ENCODE measurements at regions not wholly inside any gene's neighbourhood (a gene's known extent, or its start where the extent isn't known, plus 50 kb on each side); places are given as distances from the start of the nearest gene placed in this dataset.

DNA sequence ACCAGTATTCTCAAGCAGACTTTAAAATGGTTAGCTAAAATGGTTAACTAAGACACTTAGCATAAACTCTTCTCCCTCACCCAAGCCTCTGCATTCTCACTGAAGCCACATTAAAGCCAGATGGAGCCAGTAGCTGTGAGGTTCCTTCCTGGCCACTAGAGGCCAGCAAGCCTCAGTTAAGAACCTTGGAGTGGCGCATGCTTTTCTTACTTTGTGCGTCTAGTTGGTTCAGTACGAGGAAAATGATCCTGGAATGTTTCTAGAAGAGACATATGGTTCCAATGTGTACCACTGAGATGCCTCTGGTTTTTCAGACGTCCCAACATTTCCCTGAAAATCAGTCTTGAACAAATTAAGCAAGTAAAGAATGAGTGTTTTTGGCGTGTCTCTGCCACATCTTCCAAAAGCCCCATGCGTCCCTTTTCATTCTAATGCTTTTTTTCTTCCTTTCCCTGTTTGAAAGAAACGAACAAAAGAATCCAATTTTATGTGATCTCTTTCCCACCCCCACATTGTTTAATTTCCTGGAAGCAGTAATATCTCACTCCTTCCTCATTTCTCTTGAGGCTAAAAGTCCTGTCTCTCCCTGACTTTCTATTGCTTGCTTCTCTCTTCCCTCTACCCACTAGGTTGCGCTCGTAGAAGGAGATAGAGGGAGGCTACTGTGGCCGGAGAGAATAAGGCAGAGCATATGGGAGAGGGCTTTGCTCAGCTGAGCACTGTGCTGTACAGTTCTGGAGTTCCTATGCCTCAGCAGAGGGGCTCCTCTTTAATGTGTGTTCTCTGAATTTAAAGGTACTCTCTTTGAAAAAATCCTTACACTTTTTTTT is 82.9 kb upstream of the TAB3 start:
- Histone ChIP-seq H3K9me3 (no peaks in the 10 kb centered on the region), H3K4me1 (no peaks in the 10 kb centered on the region), H3K36me3 (ENCODE audit: insufficient read depth in 1 of 2, low read depth in 1 of 2) (no peaks in the 10 kb centered on the region), H3K4me3 (peak overlapping the region; percentile 51), H3K27me3 (ENCODE audit: insufficient read depth in 3 of 3, low read length in 2 of 3) (no peaks in the 10 kb centered on the region), H3K27ac (no peak overlapping the region)
- TF ChIP-seq, protein P1, sequence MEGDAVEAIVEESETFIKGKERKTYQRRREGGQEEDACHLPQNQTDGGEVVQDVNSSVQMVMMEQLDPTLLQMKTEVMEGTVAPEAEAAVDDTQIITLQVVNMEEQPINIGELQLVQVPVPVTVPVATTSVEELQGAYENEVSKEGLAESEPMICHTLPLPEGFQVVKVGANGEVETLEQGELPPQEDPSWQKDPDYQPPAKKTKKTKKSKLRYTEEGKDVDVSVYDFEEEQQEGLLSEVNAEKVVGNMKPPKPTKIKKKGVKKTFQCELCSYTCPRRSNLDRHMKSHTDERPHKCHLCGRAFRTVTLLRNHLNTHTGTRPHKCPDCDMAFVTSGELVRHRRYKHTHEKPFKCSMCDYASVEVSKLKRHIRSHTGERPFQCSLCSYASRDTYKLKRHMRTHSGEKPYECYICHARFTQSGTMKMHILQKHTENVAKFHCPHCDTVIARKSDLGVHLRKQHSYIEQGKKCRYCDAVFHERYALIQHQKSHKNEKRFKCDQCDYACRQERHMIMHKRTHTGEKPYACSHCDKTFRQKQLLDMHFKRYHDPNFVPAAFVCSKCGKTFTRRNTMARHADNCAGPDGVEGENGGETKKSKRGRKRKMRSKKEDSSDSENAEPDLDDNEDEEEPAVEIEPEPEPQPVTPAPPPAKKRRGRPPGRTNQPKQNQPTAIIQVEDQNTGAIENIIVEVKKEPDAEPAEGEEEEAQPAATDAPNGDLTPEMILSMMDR (IDR thresholded peaks at IDR 0.05) = peak; percentile 59
- ATAC-seq = peak in 3 of 4 donors; percentile 58 to 84 (median 74)
- intact Hi-C loops (cut with DNase I) = no loop called here
- DNase-seq = no peak
- 6 to 16% (median 13%) methylated on average over 10 of the region's 10 CpGs for WGBS, 3 donors

GRCh38 chrX:30967516-30967915 is 78.5 kb upstream of the TAB3 start:
- WGBS, 3 donors = 67 to 78% (median 73%) methylated on average over 4 of the region's 4 CpGs
- intact Hi-C loops (cut with DNase I) = no loop called here

GRCh38 chrX:30965767-30966166 is 76.7 kb upstream of the TAB3 start:
- 71 to 89% (median 84%) methylated on average over 5 of the region's 5 CpGs for WGBS, 3 donors
- H3K27me3 ChIP-seq (ENCODE audit: insufficient read depth in 3 of 3, low read length in 2 of 3) = peaks cover 0 to 9% (median 0%) of the 10 kb centered on the region in 3 donors
- H3K9me3 ChIP-seq = no peaks in the 10 kb centered on the region
- no peak overlapping the region for H3K4me3 ChIP-seq
- H3K27ac ChIP-seq = no peak overlapping the region
- DNase-seq (no peak), ATAC-seq (no peak)
- TF ChIP-seq, protein P1 (IDR thresholded peaks at IDR 0.05) = no peak
- H3K4me1 ChIP-seq = no peaks in the 10 kb centered on the region
- H3K36me3 ChIP-seq (ENCODE audit: insufficient read depth in 1 of 2, low read depth in 1 of 2) = no peaks in the 10 kb centered on the region
- intact Hi-C loops (cut with DNase I) = no loop called here

More at GRCh38 chrX:30967516-30967915, 78.5 kb upstream of the TAB3 start:
- Histone ChIP-seq H3K27ac (no peak overlapping the region), H3K4me3 (no peak overlapping the region), H3K9me3 (no peaks in the 10 kb centered on the region), H3K27me3 (ENCODE audit: insufficient read depth in 3 of 3, low read length in 2 of 3) (peaks cover 0 to 6% (median 0%) of the 10 kb centered on the region in 3 donors), H3K4me1 (no peaks in the 10 kb centered on the region), H3K36me3 (ENCODE audit: insufficient read depth in 1 of 2, low read depth in 1 of 2) (no peaks in the 10 kb centered on the region)
- DNase-seq (no peak), ATAC-seq (no peak)
- TF ChIP-seq, protein P1 (IDR thresholded peaks at IDR 0.05) = no peak

- WGBS, 3 donors = 67 to 94% (median 85%) methylated on average over 2 of the region's 2 CpGs
- no peaks in the 10 kb centered on the region for H3K4me1 ChIP-seq
- peaks cover 0 to 9% (median 0%) of the 10 kb centered on the region in 3 donors for H3K27me3 ChIP-seq (ENCODE audit: insufficient read depth in 3 of 3, low read length in 2 of 3)
- H3K4me3 ChIP-seq = no peak overlapping the region
- intact Hi-C loops (cut with DNase I) = no loop called here
- DNase-seq (no peak), ATAC-seq (no peak)
- no peak overlapping the region for H3K27ac ChIP-seq
- H3K36me3 ChIP-seq (ENCODE audit: insufficient read depth in 1 of 2, low read depth in 1 of 2) = no peaks in the 10 kb centered on the region
- TF ChIP-seq, protein P1 (IDR thresholded peaks at IDR 0.05) = no peak
- H3K9me3 ChIP-seq = no peaks in the 10 kb centered on the region
Observed at GRCh38 chrX:30961387-30962174, 72.5 kb upstream of the TAB3 start.

All from psoas muscle (tissue), 7 donors.